Posterior vena cava (tissue), 2 donors: ENCODE measurements at regions not wholly inside any gene's neighbourhood (a gene's known extent, or its start where the extent isn't known, plus 50 kb on each side); places are given as distances from the start of the nearest gene placed in this dataset.

ENCODE experiments used
- DNase-seq: peaks from one replicate; pipeline ENCODE4 v3.0.0-alpha.2; 2020; ENCODE audit warnings: low spot score
- intact Hi-C, 2 donors: fragments of 100-400 bp; cut with DNase I; formaldehyde crosslinking; loops; one replicate each; pipeline versions ENCODE4 v1.14.1 to v1.14.2; 2022 to 2023
- donor health status: DM: yes; HTN: yes; CAD: no.
- donor health status: DM: yes; HTN: yes; CAD: no.

- no peak for DNase-seq
- intact Hi-C loops: no loop called here
Measured at GRCh38 chr18:45357686-45358470, 257.4 kb upstream of the SLC14A2 start.

GRCh38 chr18:45359275-45360009, 255.8 kb upstream of the SLC14A2 start:
- intact Hi-C loops: no loop called here

GRCh38 chr18:45361125-45361851, 254.0 kb upstream of the SLC14A2 start:
- no peak for DNase-seq
- intact Hi-C loops: no loop called here

More at GRCh38 chr18:45359275-45360009, 255.8 kb upstream of the SLC14A2 start:
- no peak for DNase-seq

- intact Hi-C loops: no loop called here
- DNase-seq: no peak
Measured at GRCh38 chr18:45363196-45363595, 252.1 kb upstream of the SLC14A2 start.

GRCh38 chr18:45365835-45366234, 249.4 kb upstream of the SLC14A2 start:
- intact Hi-C loops: no loop called here
- DNase-seq: no peak

GRCh38 chr18:45370255-45371010, 244.8 kb upstream of the SLC14A2 start:
- no peak for DNase-seq
- intact Hi-C loops: no loop called here

- intact Hi-C loops: no loop called here
- DNase-seq: no peak
Measured at GRCh38 chr18:45373286-45373880, 241.9 kb upstream of the SLC14A2 start.

- intact Hi-C loops: no loop called here
- DNase-seq: no peak
Measured at GRCh38 chr18:45374236-45374635, 241.0 kb upstream of the SLC14A2 start.

- DNase-seq: no peak
- intact Hi-C loops: no loop called here
Measured at GRCh38 chr18:45374878-45375630, 240.2 kb upstream of the SLC14A2 start.

GRCh38 chr18:45376193-45376592, 239.1 kb upstream of the SLC14A2 start:
- no peak for DNase-seq
- intact Hi-C loops: no loop called here

- no peak for DNase-seq
Measured at GRCh38 chr18:45378308-45378707, 237.0 kb upstream of the SLC14A2 start.

GRCh38 chr18:45378933-45379332, 236.3 kb upstream of the SLC14A2 start:
- intact Hi-C loops: no loop called here
- DNase-seq: no peak

More at GRCh38 chr18:45378308-45378707, 237.0 kb upstream of the SLC14A2 start:
- intact Hi-C loops: no loop called here

- no peak for DNase-seq
- intact Hi-C loops: no loop called here
Measured at GRCh38 chr18:45379903-45380302, 235.4 kb upstream of the SLC14A2 start.

GRCh38 chr18:45381282-45381681, 234.0 kb upstream of the SLC14A2 start:
- intact Hi-C loops: no loop called here

GRCh38 chr18:45383228-45383627, 232.0 kb upstream of the SLC14A2 start:
- intact Hi-C loops: no loop called here
- no peak for DNase-seq

More at GRCh38 chr18:45381282-45381681, 234.0 kb upstream of the SLC14A2 start:
- no peak for DNase-seq

- intact Hi-C loops: no loop called here
- DNase-seq: no peak
Measured at GRCh38 chr18:45384137-45384961, 230.9 kb upstream of the SLC14A2 start.

- intact Hi-C loops: no loop called here
- no peak for DNase-seq
Measured at GRCh38 chr18:45384962-45385315, 230.3 kb upstream of the SLC14A2 start.
